Testis (tissue), 2 donors: ENCODE measurements at regions not wholly inside any gene's neighbourhood (a gene's known extent, or its start where the extent isn't known, plus 50 kb on each side); places are given as distances from the start of the nearest gene placed in this dataset.

Experiments used
- DNase-seq: peaks from one replicate; pipeline ENCODE4 v3.0.0-alpha.2; 2019
- H3K27ac ChIP-seq, 2 donors: fragments of 200-600 bp; sonication (generic); one replicate each; pipeline ENCODE4 v1.5.1; 2019
- H3K27me3 ChIP-seq: fragments of 200-600 bp; sonication (generic); one replicate; pipeline ENCODE4 v1.5.1; 2019
- H3K36me3 ChIP-seq: fragments of 200-600 bp; sonication (generic); one replicate; pipeline ENCODE4 v1.5.1; 2017; ENCODE audit warnings: low read depth; ENCODE audit errors: missing control alignments
- H3K4me1 ChIP-seq: fragments of 200-600 bp; sonication (generic); one replicate; pipeline ENCODE4 v1.5.1; 2019
- H3K4me3 ChIP-seq, 2 donors: fragments of 200-600 bp; sonication (generic); one replicate each; pipeline ENCODE4 v1.5.1; 2017 to 2019
- H3K9me3 ChIP-seq: fragments of 200-600 bp; sonication (generic); one replicate; pipeline ENCODE4 v1.5.1; 2017
- POLR2A ChIP-seq: fragments of 450-650 bp; IDR thresholded peaks from one replicate; pipeline ENCODE4 v1.6.1; 2017; ENCODE audit warnings: antibody characterized with exemption, mild to moderate bottlenecking, moderate library complexity
- WGBS, 2 donors: methylation state at CpG; one replicate each; pipeline ENCODE4 v1.1.5; 2018; 5-methylcytosine and 5-hydroxymethylcytosine counted together
- intact Hi-C: fragments of 100-400 bp; cut with DNase I; formaldehyde crosslinking; loops from one replicate; pipeline ENCODE4 v1.15.1; 2023; ENCODE audit warnings: low total_unique reads
- TF ChIP-seq, protein P1 (sequence below), 3 experiments: fragments of 450-650 bp in 2 of 3; fragments of 200-600 bp in 1 of 3; sonication (generic) in 1 of 3; IDR thresholded peaks; one replicate each; pipeline ENCODE4 v1.5.1; 2016 to 2019; ENCODE audit warnings: antibody characterized with exemption in 3 of 3, mild to moderate bottlenecking in 2 of 3, moderate library complexity in 1 of 3

DNA sequence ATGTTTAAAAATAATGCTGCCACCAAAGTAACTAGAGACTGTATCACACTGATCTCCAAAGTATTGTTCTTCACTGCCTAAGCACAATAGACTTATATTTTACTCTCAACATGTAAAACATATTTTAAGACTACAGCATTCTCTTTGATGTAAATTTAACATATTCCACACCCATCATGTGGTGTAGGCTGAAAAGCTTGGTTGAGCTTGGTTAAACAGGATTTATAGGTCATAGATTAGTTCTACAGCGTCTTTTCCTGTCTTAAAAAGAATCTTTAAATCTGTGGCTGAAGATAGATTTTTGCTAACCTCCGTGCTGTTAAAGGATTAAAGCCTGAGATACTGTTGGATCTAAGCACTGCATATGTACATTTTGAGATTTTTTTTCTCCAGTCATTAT is 379.9 kb downstream of the SH2D1A start:
- Histone ChIP-seq H3K36me3 (no peaks in the 10 kb centered on the region), H3K9me3 (no peaks in the 10 kb centered on the region), H3K27me3 (no peaks in the 10 kb centered on the region), H3K4me1 (no peaks in the 10 kb centered on the region), H3K27ac (no peak overlapping the region), H3K4me3 (no peak overlapping the region)
- intact Hi-C loops: no loop called here
- DNase-seq: no peak
- TF ChIP-seq, protein P1, sequence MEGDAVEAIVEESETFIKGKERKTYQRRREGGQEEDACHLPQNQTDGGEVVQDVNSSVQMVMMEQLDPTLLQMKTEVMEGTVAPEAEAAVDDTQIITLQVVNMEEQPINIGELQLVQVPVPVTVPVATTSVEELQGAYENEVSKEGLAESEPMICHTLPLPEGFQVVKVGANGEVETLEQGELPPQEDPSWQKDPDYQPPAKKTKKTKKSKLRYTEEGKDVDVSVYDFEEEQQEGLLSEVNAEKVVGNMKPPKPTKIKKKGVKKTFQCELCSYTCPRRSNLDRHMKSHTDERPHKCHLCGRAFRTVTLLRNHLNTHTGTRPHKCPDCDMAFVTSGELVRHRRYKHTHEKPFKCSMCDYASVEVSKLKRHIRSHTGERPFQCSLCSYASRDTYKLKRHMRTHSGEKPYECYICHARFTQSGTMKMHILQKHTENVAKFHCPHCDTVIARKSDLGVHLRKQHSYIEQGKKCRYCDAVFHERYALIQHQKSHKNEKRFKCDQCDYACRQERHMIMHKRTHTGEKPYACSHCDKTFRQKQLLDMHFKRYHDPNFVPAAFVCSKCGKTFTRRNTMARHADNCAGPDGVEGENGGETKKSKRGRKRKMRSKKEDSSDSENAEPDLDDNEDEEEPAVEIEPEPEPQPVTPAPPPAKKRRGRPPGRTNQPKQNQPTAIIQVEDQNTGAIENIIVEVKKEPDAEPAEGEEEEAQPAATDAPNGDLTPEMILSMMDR (IDR thresholded peaks at IDR 0.05): no peak
- no peak for TF ChIP-seq POLR2A
- 83 to 93% methylated on average over 2 of the region's 2 CpGs for WGBS, 2 donors

DNA sequence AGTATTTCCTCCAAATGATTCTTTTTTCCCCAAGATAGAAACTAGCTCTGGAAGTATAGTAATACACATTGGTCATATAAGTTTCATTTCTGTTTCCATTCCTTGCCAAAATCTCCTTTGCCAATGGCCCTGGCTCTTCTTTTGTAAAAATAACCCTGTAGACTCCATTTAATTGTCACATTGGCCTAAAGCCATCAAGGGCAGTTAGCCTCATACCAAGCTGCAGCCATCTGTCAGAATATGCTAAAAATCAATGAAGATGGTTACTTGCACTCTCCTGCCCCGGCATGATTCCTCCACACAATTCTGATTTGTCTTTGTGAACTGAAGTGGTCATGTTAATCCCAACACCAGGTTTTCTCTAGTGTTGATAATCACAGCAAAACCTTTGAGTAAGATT is 380.5 kb downstream of the SH2D1A start:
- Histone ChIP-seq H3K27ac (no peak overlapping the region), H3K4me1 (no peaks in the 10 kb centered on the region), H3K4me3 (no peak overlapping the region), H3K27me3 (no peaks in the 10 kb centered on the region), H3K36me3 (no peaks in the 10 kb centered on the region), H3K9me3 (no peaks in the 10 kb centered on the region)
- WGBS, 2 donors: 88 to 100% methylated on average over 1 of the region's 1 CpG
- DNase-seq: no peak
- TF ChIP-seq, protein P1 (IDR thresholded peaks at IDR 0.05): no peak
- no peak for TF ChIP-seq POLR2A
- intact Hi-C loops: no loop called here

DNA sequence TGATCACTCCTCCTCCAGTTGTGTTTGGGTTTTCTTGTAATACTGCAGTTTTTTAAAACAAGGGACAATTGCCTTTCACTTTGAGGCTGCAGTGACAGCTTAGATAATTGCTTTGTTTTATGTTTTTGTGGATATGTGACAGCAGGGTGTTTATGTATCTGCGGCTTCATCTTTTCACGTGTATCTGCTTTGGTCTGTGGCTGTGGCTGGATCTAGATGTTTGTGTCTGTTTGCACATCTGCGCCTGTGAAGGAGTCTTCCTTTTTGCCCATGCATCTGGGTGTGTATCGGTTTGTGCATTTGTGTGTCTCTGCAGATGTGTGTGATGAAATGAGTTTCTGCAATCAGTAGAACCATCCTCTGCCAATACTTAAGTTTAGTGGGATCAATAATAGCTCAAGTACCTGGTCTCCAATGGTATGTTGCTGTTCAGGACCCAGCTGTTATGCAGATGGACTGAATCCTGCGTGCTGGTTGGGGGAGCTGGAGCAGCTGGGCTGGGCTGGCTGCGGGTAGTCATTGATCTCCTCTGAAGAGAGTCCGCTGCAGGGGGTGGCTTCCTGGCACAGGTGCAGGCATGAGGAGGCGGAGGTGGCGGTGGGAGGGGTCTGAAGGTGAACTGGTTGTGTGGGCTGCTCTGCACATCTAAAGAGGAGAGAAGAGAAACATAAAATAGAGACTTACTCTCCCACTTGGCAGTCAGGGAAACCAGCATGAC is 390.3 kb downstream of the SH2D1A start:
- Histone ChIP-seq H3K27ac (no peak overlapping the region), H3K4me3 (no peak overlapping the region), H3K27me3 (no peaks in the 10 kb centered on the region), H3K4me1 (no peaks in the 10 kb centered on the region), H3K9me3 (no peaks in the 10 kb centered on the region), H3K36me3 (no peaks in the 10 kb centered on the region)
- intact Hi-C loops: no loop called here
- WGBS, 2 donors: 60 to 66% methylated on average over 8 to 9 of the region's 9 CpGs
- TF ChIP-seq POLR2A: no peak
- TF ChIP-seq, protein P1 (IDR thresholded peaks at IDR 0.05): no peak
- DNase-seq: no peak

DNA sequence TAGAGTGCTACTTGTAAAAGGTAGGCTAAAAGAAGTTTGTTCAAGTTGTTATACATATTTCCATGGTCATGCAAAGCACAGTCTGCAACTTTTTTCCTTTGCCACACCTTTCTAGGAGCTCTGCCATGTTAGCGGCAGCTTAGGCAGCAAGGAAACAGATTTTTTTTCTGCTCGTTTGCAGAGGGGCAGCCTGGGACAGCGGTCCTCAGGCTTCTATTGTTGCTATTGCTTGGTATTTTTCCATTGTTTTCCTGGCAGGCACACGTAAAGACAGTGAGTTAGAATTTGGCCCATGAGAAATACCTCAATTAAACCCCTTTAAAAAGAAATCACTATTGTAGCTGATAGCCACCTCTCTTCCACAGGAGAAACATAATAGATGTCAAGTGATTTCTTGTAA is 391.4 kb downstream of the SH2D1A start:
- TF ChIP-seq POLR2A: no peak
- intact Hi-C loops: no loop called here
- DNase-seq: no peak
- Histone ChIP-seq H3K9me3 (no peaks in the 10 kb centered on the region), H3K4me3 (no peak overlapping the region), H3K36me3 (no peaks in the 10 kb centered on the region), H3K4me1 (no peaks in the 10 kb centered on the region), H3K27me3 (no peaks in the 10 kb centered on the region), H3K27ac (no peak overlapping the region)
- WGBS, 2 donors: 44 to 64% methylated on average over 4 of the region's 4 CpGs

DNA sequence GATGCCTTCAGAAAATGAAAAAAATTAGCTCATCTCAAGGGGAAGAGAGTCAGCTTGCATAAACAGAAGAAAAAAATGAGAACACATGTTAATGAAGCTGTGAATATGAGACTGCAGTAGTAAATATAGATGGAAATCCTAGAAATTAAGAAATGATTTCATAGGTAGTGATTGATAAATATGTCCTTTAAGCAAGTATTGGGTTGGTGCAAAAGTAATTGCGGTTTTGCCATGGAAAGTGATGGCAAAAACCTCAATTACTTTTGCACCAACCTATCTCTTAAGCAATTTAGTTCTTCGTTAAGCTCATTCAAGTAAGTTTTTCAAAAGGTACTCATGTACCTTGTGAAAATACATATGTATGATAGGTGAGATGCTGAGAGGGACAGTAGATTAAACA is 400.9 kb downstream of the SH2D1A start:
- 88 to 95% methylated on average over 2 of the region's 2 CpGs for WGBS, 2 donors
- no peak overlapping the region for H3K4me3 ChIP-seq
- intact Hi-C loops: no loop called here
- no peak for DNase-seq
- no peaks in the 10 kb centered on the region for H3K4me1 ChIP-seq
- H3K27ac ChIP-seq: no peak overlapping the region
- H3K36me3 ChIP-seq: no peaks in the 10 kb centered on the region
- H3K9me3 ChIP-seq: no peaks in the 10 kb centered on the region
- TF ChIP-seq POLR2A: no peak
- TF ChIP-seq, protein P1 (IDR thresholded peaks at IDR 0.05): no peak
- H3K27me3 ChIP-seq: no peaks in the 10 kb centered on the region
